Stimulated activated effector memory CD8-positive, alpha-beta T cell treated with anti-CD3 and anti-CD28 coated beads, Interleukin-12 subunit alpha, Interleukin-12 subunit beta, amount 100 ng/mL, for 72 hours (primary cell): ENCODE measurements at regions not wholly inside any gene's neighbourhood (a gene's known extent, or its start where the extent isn't known, plus 50 kb on each side); places are given as distances from the start of the nearest gene placed in this dataset.

Experiments used
- ATAC-seq: fragments of 150-1000 bp; cut with Tn5 transposase; 2 replicates; pipeline ENCODE4 v1.10.0; 2021
- DNase-seq, 2 donors: peaks; one replicate each; pipeline ENCODE4 v3.0.0; 2021 to 2022; ENCODE audit warnings: low spot score in 2 of 2
- H3K27ac Mint-ChIP-seq: one replicate; pipeline ENCODE4 v1.8.0; 2022; ENCODE audit warnings: mild to moderate bottlenecking, mixed read lengths
- H3K36me3 Mint-ChIP-seq: one replicate; pipeline ENCODE4 v1.8.0; 2022; ENCODE audit warnings: mild to moderate bottlenecking, mixed read lengths
- H3K4me1 Mint-ChIP-seq: one replicate; pipeline ENCODE4 v1.8.0; 2022; ENCODE audit warnings: mixed read lengths
- H3K4me3 Mint-ChIP-seq: one replicate; pipeline ENCODE4 v1.8.0; 2022; ENCODE audit warnings: mild to moderate bottlenecking, mixed read lengths
- H3K9me3 Mint-ChIP-seq: one replicate; pipeline ENCODE4 v1.8.0; 2022; ENCODE audit warnings: mixed read lengths

DNA sequence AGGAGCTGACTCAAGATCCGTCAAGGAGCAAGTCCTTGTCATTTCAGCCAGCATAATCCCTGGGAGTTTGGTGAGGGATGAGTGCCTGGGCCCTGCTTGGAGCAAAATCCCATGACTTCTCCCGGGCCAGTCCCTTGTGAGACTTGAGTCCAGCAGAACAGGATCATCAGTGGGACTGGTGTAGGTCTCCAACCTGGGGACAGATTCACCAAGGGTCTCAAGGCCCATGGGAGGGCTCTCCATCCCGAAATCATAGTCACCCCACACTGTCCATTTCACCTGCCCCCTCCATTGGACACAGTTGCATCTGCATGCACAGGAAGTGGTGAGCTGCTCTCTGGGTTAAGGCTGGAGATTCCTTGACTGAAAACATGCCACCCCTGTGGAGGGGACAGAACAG, 178.2 kb downstream of the FOXD2 start:
- H3K9me3 Mint-ChIP-seq, result no peaks in the 10 kb centered on the region
- no peaks in the 10 kb centered on the region for H3K4me1 Mint-ChIP-seq
- peak in 1 of 2 donors; percentile 43 for DNase-seq
- no peaks in the 10 kb centered on the region for H3K36me3 Mint-ChIP-seq
- no peak overlapping the region for H3K4me3 Mint-ChIP-seq
- ATAC-seq, result peak; percentile 20
- H3K27ac Mint-ChIP-seq, result no peak overlapping the region

DNA sequence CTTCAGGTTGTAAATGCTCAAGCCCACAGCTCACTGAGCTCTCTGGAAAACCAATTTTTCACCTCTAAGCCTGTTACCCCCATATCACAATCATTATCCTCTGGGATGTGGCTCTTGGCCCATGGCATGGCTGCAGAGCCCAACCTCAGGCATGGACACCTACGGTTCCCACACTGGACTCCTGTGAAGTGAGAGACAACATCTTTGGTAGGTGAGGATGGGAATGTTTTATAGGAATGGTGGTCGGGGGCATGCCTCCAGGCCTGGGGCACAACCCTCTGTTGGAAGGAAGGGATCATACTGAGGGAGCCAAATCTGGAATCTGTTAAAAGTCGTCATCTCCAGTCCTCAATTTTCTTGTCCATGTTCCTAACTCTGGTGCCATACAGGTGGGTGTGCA, 179.1 kb downstream of the FOXD2 start:
- Mint-ChIP-seq H3K27ac (no peak overlapping the region), H3K36me3 (no peaks in the 10 kb centered on the region), H3K4me3 (no peak overlapping the region), H3K9me3 (no peaks in the 10 kb centered on the region), H3K4me1 (no peaks in the 10 kb centered on the region)
- no peak for ATAC-seq
- peak in 1 of 2 donors; percentile 30 for DNase-seq

DNA sequence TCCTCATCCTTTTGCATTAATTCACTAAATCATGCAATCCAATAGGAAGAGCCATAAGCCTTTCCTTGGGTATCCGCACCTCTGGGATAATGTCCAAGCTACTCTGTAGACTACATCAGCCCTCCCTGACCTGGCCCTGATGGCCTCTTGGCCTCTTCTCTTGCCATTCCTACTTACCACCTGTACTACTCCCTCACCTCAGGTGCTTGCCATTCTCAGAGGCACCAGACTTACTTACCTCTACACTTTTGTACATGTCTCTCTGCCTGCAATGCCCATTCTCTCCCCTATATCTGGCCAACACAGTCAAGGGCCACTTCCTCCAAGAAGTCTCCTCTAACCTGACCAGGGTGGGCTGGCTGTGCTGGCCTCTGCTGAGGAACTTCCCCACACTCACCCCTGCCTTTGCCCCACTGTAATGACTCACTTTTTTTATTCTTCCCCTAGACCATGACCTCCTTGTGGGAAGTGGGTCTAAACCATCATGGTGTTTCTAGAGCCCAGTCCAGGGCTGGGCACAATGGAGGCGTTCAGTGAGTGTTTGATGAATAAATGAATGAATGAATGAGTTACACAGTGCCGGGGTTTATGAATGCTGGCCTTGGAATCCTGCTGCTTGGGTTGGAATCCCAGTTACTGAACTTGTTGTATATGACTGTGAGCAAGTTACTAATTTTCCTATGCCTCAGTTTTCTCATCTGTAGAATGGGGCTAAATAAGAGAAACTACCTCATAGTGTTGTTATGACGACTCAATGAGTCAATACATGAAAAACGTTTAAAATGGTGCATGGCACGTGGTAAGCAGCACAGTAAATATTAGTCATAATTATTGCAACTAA, 179.8 kb downstream of the FOXD2 start:
- no peak overlapping the region for H3K27ac Mint-ChIP-seq
- no peak overlapping the region for H3K4me3 Mint-ChIP-seq
- no peaks in the 10 kb centered on the region for H3K36me3 Mint-ChIP-seq
- H3K9me3 Mint-ChIP-seq, result no peaks in the 10 kb centered on the region
- DNase-seq (peak in 1 of 2 donors; percentile 50), ATAC-seq (peak; percentile 53)
- H3K4me1 Mint-ChIP-seq, result no peaks in the 10 kb centered on the region

DNA sequence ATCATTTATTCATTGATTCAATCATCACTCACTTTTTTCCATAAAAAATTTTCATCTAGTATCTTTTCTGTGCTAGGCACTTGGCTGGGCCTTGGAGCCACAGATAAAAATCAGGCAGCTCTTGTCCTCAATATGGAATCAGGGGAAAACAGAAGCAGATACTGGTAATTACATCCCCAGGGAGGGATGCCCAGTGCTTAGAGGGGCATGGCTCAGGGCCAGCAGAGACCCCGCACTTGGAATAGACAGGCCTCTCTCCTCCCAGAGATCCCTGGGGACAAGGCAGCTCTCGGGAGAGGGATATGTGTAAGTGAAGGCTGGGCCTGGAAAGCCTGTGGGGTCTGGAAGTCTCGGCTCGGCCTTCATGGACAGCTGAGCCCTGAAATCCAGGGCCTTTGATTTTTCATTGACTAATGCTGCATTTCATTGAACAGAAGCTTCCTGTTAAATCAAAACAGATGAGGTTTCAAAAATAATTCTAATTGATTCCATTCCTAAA, 180.4 kb downstream of the FOXD2 start:
- no peak overlapping the region for H3K27ac Mint-ChIP-seq
- no peak for ATAC-seq
- H3K36me3 Mint-ChIP-seq, result no peaks in the 10 kb centered on the region
- no peaks in the 10 kb centered on the region for H3K4me1 Mint-ChIP-seq
- H3K9me3 Mint-ChIP-seq, result no peaks in the 10 kb centered on the region
- H3K4me3 Mint-ChIP-seq, result no peak overlapping the region
- peak in 1 of 2 donors; percentile 40 for DNase-seq

DNA sequence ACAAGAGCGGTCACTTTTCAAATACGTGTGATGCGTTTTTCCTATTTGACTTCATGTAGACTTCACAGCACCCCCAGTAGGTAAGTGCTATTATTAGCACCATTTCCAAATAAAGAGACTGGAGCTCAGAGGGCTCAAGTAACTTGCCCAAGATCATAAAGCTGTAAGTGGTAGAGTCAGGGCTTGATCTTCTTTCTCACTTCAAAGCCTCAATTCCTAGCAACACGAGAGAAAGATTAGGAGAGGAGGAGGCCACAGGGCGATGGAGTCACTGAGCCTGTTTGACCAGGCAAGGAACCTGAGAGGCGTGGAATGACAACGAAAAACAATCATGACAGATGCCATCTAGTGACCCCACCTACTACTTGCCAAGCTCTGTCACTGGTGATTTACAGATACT, 181.0 kb downstream of the FOXD2 start:
- no peaks in the 10 kb centered on the region for H3K9me3 Mint-ChIP-seq
- no peak for ATAC-seq
- H3K4me1 Mint-ChIP-seq, result no peaks in the 10 kb centered on the region
- no peak overlapping the region for H3K27ac Mint-ChIP-seq
- DNase-seq, result peak in 1 of 2 donors; percentile 20
- H3K4me3 Mint-ChIP-seq, result no peak overlapping the region
- H3K36me3 Mint-ChIP-seq, result no peaks in the 10 kb centered on the region

DNA sequence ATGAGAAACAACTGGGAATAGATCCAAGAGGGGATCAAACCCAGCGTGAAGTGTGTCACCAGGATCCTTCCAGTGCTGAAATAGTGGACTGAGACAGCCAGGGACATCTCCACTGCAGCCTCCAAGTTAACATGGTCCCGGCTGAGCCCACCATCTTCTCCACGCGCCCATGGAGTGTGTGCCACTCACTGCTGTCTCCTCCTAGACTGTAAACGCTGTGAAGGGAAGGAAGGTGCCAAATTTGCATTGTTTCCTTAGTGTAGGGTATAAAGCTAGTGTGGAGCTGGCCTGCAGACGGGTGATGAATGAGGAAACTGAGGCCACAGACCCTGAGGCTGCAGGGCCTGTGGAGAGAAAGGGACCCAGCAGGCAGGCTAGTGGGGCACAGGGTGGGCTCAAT, 183.6 kb downstream of the FOXD2 start:
- Mint-ChIP-seq H3K9me3 (no peaks in the 10 kb centered on the region), H3K36me3 (no peaks in the 10 kb centered on the region), H3K4me3 (no peak overlapping the region), H3K27ac (no peak overlapping the region), H3K4me1 (no peaks in the 10 kb centered on the region)
- peak in 1 of 2 donors; percentile 42 for DNase-seq
- ATAC-seq, result no peak

DNA sequence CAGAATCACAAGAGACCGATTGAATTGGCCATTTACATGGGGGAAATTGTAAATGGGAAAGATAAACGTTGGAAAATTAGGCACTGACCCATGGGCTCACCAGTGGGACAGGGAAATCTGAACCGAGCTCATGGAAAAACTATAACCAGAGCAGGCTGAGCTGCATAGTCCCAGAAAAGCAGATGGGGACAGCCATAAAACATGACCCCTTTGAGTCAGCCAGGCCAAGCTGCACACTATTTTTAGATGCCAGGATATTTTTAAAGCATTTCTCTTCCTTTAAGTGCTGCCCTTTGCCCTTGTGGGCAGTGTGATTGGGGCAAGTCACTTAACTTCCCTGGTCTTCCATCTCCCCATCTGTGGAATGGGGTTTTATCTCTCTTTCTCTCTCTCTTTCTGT, 184.1 kb downstream of the FOXD2 start:
- H3K4me1 Mint-ChIP-seq, result no peaks in the 10 kb centered on the region
- no peak overlapping the region for H3K27ac Mint-ChIP-seq
- H3K36me3 Mint-ChIP-seq, result no peaks in the 10 kb centered on the region
- ATAC-seq (no peak), DNase-seq (peak in 1 of 2 donors; percentile 22)
- no peaks in the 10 kb centered on the region for H3K9me3 Mint-ChIP-seq
- H3K4me3 Mint-ChIP-seq, result no peak overlapping the region

DNA sequence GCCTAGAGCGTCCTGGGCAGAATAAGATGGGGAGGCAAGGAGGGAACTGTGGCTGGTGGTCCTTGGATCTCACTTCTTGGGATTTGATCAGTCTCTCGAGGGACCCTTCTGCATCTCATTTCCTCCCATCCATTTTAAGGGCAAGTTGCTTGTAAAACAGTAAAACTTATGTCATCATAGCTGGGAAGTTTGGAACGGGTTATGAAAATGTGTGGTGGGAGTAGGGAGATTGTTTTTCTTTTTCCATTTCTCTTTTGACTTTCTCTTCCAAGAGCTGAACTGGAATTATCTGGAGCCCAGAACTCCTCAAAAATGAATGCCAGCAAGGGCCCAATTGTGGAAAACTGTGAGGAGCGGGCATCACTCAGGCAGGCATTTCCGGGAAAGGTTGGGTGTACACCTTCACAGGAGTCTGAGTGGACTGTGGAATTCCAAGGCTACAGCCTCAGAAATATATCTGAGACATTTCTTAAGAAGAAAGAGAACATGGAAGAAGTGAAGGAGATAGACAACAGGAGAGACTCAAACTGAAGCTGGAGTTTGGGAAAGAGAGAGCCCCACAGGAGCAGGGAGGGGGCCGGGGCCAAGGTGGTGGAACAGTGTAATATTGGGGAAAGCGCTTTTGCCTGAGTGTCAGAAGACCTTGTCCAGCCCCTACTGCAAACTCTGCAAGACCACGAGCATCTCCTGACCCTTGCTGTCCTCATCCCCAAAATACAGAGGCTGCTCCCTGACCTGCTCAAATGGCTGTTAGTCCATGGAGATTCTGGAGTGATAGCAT, 185.1 kb downstream of the FOXD2 start:
- Mint-ChIP-seq H3K4me1 (no peaks in the 10 kb centered on the region), H3K9me3 (no peaks in the 10 kb centered on the region), H3K27ac (no peak overlapping the region)

DNA sequence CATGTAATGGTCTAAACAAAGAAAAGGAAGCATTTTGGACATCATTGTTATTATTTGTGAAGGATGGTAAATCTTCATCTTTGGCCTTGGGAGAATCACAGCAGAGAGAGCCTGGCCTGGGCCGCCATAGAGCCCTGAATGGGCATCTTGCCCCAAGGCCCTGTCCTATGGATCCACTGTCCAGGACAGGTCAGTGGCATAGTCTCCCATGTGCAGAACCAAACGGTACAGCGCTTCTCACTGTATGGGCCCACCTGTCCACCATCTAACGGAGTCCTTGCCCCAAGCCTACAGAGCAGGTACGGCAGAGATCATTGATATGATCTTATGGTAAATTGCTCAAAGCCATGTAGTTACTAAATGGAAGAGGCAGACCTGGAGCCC, 185.7 kb downstream of the FOXD2 start:
- Mint-ChIP-seq H3K27ac (no peak overlapping the region), H3K4me1 (no peaks in the 10 kb centered on the region), H3K4me3 (no peak overlapping the region), H3K9me3 (no peaks in the 10 kb centered on the region), H3K36me3 (no peaks in the 10 kb centered on the region)
- ATAC-seq (no peak), DNase-seq (peak in 1 of 2 donors; percentile 38)

More for the DNA sequence above, 185.1 kb downstream of the FOXD2 start:
- H3K36me3 Mint-ChIP-seq, result no peaks in the 10 kb centered on the region
- DNase-seq, result peak in 1 of 2 donors; percentile 17
- ATAC-seq, result no peak
- no peak overlapping the region for H3K4me3 Mint-ChIP-seq

DNA sequence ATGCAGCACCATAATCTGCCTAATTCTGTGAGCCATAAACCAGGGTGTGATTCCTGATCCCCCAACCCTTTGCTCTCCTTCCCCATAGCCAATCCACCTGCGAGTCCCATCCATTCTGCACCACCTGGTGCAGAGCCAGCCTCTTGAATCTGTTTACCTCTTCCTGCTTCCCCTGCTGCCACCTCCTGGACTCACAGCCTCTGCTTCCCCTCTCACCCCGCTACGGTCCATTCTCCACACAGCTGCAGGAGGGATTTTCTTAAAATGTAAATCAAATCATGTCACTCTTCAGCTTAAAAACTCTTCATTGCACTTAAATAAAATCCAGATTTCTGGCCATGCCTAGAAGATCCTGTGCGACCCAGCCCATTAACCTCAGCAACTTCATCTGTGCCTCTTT, 186.7 kb downstream of the FOXD2 start:
- no peaks in the 10 kb centered on the region for H3K4me1 Mint-ChIP-seq
- peak in 1 of 2 donors; percentile 28 for DNase-seq
- no peak overlapping the region for H3K27ac Mint-ChIP-seq

DNA sequence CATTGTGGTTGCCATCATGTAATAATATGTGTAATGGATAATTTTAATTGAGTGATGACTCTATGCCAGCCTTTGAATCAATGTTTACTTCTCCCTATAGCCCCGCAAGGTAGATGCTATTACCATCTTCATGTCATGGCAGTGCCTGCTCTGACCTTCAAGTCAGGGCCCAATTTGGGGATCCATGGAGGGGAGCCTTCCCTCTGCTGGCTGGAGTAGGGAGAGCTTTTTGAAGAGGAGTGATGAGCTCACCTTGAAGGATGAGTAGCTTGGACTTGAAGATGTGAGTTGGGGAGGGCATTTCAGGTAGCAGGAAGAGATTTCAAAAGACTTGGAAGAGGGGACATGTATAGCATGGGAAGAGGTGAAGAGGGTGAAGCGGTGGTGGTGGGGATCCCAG, 189.2 kb downstream of the FOXD2 start:
- Mint-ChIP-seq H3K36me3 (no peaks in the 10 kb centered on the region), H3K27ac (no peak overlapping the region)
- no peak for DNase-seq

More for the DNA sequence above, 186.7 kb downstream of the FOXD2 start:
- H3K36me3 Mint-ChIP-seq, result no peaks in the 10 kb centered on the region
- H3K9me3 Mint-ChIP-seq, result no peaks in the 10 kb centered on the region
- H3K4me3 Mint-ChIP-seq, result no peak overlapping the region
- ATAC-seq, result no peak

DNA sequence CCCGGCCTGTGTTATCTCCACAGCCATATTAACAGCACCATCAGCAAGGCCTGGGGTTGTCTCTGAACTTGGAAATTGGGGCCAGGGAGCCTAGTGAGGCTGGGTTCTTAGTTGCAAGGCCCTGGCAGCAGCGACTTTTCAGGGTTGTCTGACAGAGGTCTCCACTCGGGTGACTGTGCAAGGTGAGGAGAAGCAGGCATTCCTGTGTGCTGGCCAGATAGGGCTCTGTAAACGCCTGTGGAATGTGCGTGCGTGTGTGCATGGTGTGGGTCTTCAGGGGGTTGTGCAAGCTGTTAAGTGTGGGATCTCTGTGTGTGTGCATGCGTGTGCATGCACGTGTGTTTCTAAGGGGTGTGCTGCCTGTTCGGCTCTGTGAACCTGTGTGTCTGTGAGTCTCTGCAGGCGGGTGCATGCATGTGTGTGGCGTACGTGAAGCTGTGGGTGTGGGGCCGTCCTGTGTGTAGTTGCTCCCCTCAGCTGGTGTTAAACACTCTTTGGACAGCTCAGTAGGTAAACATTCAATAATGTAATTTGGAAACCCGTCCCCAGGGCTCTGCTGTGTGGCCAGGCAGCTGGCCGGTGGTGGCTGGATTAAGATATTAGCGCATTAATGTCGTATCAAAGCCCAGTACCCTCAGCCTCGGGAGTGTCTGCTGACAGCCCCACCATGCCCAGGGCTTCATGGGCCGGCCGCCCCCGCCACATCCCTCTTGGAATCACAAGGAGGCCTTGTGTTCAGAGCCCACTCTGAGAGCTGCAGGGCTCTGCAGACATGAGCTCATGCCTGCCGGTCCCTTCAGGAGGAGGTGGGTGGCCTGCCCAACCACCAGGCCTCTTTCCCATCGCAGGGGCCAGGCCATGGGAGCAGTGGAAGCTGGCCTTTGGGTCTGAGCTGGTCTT, 189.9 kb downstream of the FOXD2 start:
- H3K4me1 Mint-ChIP-seq, result no peaks in the 10 kb centered on the region
- no peak overlapping the region for H3K27ac Mint-ChIP-seq
- no peaks in the 10 kb centered on the region for H3K9me3 Mint-ChIP-seq
- ATAC-seq (no peak), DNase-seq (no peak)
- H3K36me3 Mint-ChIP-seq, result no peaks in the 10 kb centered on the region
- no peak overlapping the region for H3K4me3 Mint-ChIP-seq

More for the DNA sequence above, 189.2 kb downstream of the FOXD2 start:
- no peak overlapping the region for H3K4me3 Mint-ChIP-seq
- no peaks in the 10 kb centered on the region for H3K9me3 Mint-ChIP-seq
- H3K4me1 Mint-ChIP-seq, result no peaks in the 10 kb centered on the region
- no peak for ATAC-seq

DNA sequence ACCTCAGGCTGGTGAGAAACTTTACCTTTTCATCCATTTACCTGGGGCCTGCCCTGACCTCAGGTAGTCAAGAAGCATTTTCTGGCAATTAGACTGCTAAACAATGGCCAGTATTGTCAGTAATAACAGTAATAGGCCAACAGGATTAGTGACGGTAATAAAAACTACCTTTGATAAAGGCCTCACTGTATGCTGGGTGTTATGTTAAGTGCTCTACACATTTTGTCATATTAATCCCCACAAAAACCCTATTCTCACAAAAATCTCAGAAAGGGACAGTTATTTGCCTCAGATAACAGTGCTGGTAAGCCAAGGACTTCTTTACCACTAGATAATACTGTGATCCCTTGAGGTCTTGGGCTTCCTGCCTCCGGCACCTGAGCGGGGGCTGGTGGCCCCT, 191.4 kb downstream of the FOXD2 start:
- Mint-ChIP-seq H3K36me3 (no peaks in the 10 kb centered on the region), H3K4me1 (no peaks in the 10 kb centered on the region), H3K9me3 (no peaks in the 10 kb centered on the region), H3K4me3 (no peak overlapping the region), H3K27ac (no peak overlapping the region)
- DNase-seq (no peak), ATAC-seq (no peak)

DNA sequence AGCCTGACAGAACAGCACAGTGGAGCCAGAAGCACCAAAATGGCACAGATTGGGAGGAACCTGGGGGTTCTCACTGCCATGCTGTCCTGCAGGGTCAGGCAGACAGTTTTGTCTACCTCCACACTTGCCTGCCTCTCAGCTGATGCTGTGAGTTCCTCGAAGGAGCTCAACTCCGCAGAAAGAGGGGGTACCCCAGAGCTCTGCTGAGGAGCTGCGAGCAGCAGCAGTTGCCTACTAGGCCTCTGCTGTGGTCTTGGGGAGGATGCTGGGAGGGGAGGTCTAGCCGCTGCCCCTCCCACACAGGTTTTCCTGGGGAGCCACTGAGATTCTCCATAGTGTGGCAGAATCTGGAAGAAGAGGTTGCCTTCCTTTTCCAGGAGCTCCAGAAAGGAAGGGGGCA, 192.5 kb downstream of the FOXD2 start:
- no peak for DNase-seq
- no peak for ATAC-seq
- no peaks in the 10 kb centered on the region for H3K9me3 Mint-ChIP-seq
- H3K4me3 Mint-ChIP-seq, result no peak overlapping the region
- no peaks in the 10 kb centered on the region for H3K36me3 Mint-ChIP-seq
- no peak overlapping the region for H3K27ac Mint-ChIP-seq
- H3K4me1 Mint-ChIP-seq, result no peaks in the 10 kb centered on the region

DNA sequence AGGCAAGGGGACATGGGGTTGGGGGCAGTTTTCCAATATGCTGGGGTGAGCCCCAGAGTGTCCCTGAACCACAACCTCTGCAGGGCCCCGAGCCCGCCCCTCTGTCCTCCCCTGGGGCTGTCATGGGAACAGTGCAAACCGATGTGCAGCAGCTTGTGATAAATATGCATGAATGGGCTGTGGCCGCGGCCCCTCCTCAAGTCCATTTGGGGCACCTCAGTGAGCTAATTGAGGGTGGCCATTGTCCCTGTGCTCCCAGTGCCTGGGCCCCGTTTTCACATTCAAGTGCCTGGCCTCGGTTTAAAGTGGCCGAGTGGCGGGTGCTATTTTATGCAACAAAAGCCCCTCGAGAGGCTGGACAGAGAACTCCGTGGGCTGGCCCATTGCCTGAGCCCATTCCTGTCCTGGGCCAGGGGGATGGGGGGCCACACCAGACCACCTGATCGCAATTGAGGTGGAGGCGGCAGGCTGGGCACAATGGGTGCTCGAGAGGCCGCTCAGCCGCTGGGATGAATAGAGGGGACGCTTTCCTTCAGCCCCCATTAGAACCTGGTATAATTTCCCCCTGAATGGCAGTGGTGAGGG, 193.7 kb downstream of the FOXD2 start:
- Mint-ChIP-seq H3K4me1 (no peaks in the 10 kb centered on the region), H3K36me3 (no peaks in the 10 kb centered on the region), H3K9me3 (no peaks in the 10 kb centered on the region), H3K4me3 (no peak overlapping the region), H3K27ac (no peak overlapping the region)
- ATAC-seq (no peak), DNase-seq (no peak)
